Natural killer cell (primary cell): ENCODE measurements at regions not wholly inside any gene's neighbourhood (a gene's known extent, or its start where the extent isn't known, plus 50 kb on each side); places are given as distances from the start of the nearest gene placed in this dataset.

ENCODE experiments used
- ATAC-seq, 3 donors: fragments of 150-1000 bp in 2 of 3; fragments of 200-7000 bp in 1 of 3; cut with Tn5 transposase; 1 replicate in 1 of 3; 2 replicates in 2 of 3; pipeline ENCODE4 v1.10.0; 2021; ENCODE audit warnings: mild to moderate bottlenecking in 2 of 3, moderate library complexity in 2 of 3
- DNase-seq, 2 donors: peaks; one replicate each; pipeline versions ENCODE4 v3.0.0 to v3.0.0-alpha.2; 2013 to 2021; ENCODE audit warnings: mixed read lengths in 1 of 2
- H3K27ac ChIP-seq: one replicate; pipeline ENCODE4 v1.5.1; 2013; ENCODE audit warnings: mild to moderate bottlenecking, low read length
- H3K27me3 ChIP-seq: one replicate; pipeline ENCODE4 v1.6.1; 2013; ENCODE audit warnings: low read length; ENCODE audit not compliant: control insufficient read depth, insufficient read depth
- H3K36me3 ChIP-seq: one replicate; pipeline ENCODE4 v1.6.1; 2013; ENCODE audit warnings: low read length; ENCODE audit not compliant: control insufficient read depth, insufficient read depth
- H3K4me1 ChIP-seq: one replicate; pipeline ENCODE4 v1.6.1; 2013; ENCODE audit warnings: low read length; ENCODE audit not compliant: control insufficient read depth, insufficient read depth
- H3K4me3 ChIP-seq: one replicate; pipeline ENCODE4 v1.5.1; 2013; ENCODE audit warnings: low read length
- H3K9me3 ChIP-seq: one replicate; pipeline ENCODE4 v1.6.1; 2013; ENCODE audit warnings: low read length; ENCODE audit not compliant: control insufficient read depth, insufficient read depth
- H3K27ac Mint-ChIP-seq, 2 donors: one replicate each; pipeline ENCODE4 v1.8.0; 2022; ENCODE audit warnings: mild to moderate bottlenecking in 2 of 2, mixed read lengths in 2 of 2, moderate library complexity in 1 of 2
- H3K27me3 Mint-ChIP-seq, 2 donors: one replicate each; pipeline ENCODE4 v1.8.0; 2022; ENCODE audit warnings: low read depth in 2 of 2, mixed read lengths in 2 of 2
- H3K36me3 Mint-ChIP-seq: one replicate; pipeline ENCODE4 v1.8.0; 2022; ENCODE audit warnings: mixed read lengths
- H3K4me1 Mint-ChIP-seq, 2 donors: one replicate each; pipeline ENCODE4 v1.8.0; 2022; ENCODE audit warnings: mixed read lengths in 2 of 2
- H3K4me3 Mint-ChIP-seq: one replicate; pipeline ENCODE4 v1.8.0; 2022; ENCODE audit warnings: mild to moderate bottlenecking, moderate library complexity, mixed read lengths
- H3K9me3 Mint-ChIP-seq, 2 donors: one replicate each; pipeline ENCODE4 v1.8.0; 2022; ENCODE audit warnings: mixed read lengths in 2 of 2
- WGBS: methylation state at CpG from one replicate; pipeline ENCODE4 v1.1.7; 2013; ENCODE audit warnings: missing lambda C conversion rate; ENCODE audit not compliant: insufficient coverage; 5-methylcytosine and 5-hydroxymethylcytosine counted together
- intact Hi-C: fragments of 100-400 bp; cut with micrococcal nuclease; formaldehyde crosslinking; loops from one replicate; pipeline ENCODE4 v1.14.2; 2022
- TF ChIP-seq, protein P1 (sequence below): fragments of 200-600 bp; IDR thresholded peaks from one replicate; pipeline ENCODE4 v1.8.0; 2022; ENCODE audit warnings: antibody characterized with exemption

DNA sequence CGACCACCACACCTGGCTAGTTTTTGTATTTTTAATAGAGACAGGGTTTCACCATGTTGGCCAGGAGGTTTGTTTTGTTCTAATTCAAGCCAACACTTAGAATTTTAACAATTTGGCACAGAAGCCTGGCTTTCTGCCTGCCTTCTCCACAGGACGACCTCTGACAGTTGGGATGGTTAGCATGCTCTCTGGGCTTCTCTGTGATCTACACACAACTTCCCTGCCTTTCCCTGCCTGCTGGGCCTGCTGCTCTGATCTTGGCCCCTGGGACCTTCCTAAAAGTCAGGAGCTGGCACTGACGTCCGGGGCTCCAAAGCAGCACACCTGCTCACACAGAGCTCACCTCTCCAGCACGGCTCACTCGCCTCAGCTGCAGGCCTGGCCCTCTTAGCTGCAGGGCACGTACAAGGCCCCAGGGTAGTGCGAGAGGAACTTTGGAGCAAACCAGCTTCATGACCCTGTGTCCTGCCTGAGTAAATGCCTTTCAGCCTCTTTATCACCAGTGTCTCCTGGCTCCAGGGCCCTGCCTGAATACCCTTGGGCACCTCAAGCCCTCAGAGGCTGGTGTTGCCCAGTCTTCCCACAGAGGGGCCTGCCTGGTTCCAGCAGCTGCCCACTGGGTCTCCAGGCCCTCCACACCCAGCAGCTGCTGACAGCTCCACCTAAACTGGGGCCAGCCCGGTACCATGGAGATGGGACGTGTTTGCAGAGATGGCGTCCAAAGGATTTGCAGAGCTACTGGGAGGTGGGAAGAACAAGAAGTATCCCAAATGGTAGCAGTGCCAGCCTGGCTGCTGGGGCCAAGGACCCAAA lies 96.0 kb downstream of the PSMB1 start:
- H3K27ac ChIP-seq: no peak overlapping the region
- H3K27me3 ChIP-seq: no peaks in the 10 kb centered on the region
- 91% methylated on average over 10 of the region's 11 CpGs for WGBS
- peak in 1 of 2 donors; percentile 16 for DNase-seq
- H3K9me3 ChIP-seq: no peaks in the 10 kb centered on the region
- no peaks in the 10 kb centered on the region for H3K36me3 Mint-ChIP-seq
- H3K4me3 ChIP-seq: no peak overlapping the region
- no peaks in the 10 kb centered on the region for H3K27me3 Mint-ChIP-seq
- H3K4me1 ChIP-seq: peaks cover 77% of the 10 kb centered on the region
- intact Hi-C loops: no loop called here
- peaks cover 4 to 5% of the 10 kb centered on the region in 2 donors for H3K9me3 Mint-ChIP-seq
- TF ChIP-seq, protein P1, sequence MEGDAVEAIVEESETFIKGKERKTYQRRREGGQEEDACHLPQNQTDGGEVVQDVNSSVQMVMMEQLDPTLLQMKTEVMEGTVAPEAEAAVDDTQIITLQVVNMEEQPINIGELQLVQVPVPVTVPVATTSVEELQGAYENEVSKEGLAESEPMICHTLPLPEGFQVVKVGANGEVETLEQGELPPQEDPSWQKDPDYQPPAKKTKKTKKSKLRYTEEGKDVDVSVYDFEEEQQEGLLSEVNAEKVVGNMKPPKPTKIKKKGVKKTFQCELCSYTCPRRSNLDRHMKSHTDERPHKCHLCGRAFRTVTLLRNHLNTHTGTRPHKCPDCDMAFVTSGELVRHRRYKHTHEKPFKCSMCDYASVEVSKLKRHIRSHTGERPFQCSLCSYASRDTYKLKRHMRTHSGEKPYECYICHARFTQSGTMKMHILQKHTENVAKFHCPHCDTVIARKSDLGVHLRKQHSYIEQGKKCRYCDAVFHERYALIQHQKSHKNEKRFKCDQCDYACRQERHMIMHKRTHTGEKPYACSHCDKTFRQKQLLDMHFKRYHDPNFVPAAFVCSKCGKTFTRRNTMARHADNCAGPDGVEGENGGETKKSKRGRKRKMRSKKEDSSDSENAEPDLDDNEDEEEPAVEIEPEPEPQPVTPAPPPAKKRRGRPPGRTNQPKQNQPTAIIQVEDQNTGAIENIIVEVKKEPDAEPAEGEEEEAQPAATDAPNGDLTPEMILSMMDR: no peak
- H3K4me3 Mint-ChIP-seq: no peak overlapping the region
- H3K4me1 Mint-ChIP-seq: peaks cover 55 to 69% of the 10 kb centered on the region in 2 donors
- H3K27ac Mint-ChIP-seq: peak overlapping the region; percentile 58 to 65
- no peak for ATAC-seq
- no peaks in the 10 kb centered on the region for H3K36me3 ChIP-seq
